Thyroid gland (tissue), 4 donors: ENCODE measurements at regions not wholly inside any gene's neighbourhood (a gene's known extent, or its start where the extent isn't known, plus 50 kb on each side); places are given as distances from the start of the nearest gene placed in this dataset.

ENCODE experiments used
- CTCF ChIP-seq, 6 experiments: fragments of 200-600 bp in 3 of 6; fragments of 450-650 bp in 3 of 6; sonication (generic) in 3 of 6; IDR thresholded peaks; one replicate each; pipeline ENCODE4 v1.5.1; 2016 to 2019; ENCODE audit warnings: antibody characterized with exemption in 6 of 6, mild to moderate bottlenecking in 2 of 6, inconsistent platforms in 1 of 6, moderate library complexity in 1 of 6
- POLR2A ChIP-seq, 2 donors: fragments of 450-650 bp; IDR thresholded peaks; one replicate each; pipeline ENCODE4 v1.6.1; 2017; ENCODE audit warnings: antibody characterized with exemption in 2 of 2, mild to moderate bottlenecking in 2 of 2, moderate library complexity in 1 of 2

GRCh38 chr6:125511809-125512396 lies 210.1 kb upstream of the HDDC2 start:
- TF ChIP-seq CTCF (IDR thresholded peaks at IDR 0.05) (no peak), POLR2A (IDR thresholded peaks at IDR 0.05) (no peak)
